ENCODE measurements at regions not wholly inside any gene's neighbourhood (a gene's known extent, or its start where the extent isn't known, plus 50 kb on each side); places are given as distances from the start of the nearest gene placed in this dataset.

- TF ChIP-seq, protein P1, sequence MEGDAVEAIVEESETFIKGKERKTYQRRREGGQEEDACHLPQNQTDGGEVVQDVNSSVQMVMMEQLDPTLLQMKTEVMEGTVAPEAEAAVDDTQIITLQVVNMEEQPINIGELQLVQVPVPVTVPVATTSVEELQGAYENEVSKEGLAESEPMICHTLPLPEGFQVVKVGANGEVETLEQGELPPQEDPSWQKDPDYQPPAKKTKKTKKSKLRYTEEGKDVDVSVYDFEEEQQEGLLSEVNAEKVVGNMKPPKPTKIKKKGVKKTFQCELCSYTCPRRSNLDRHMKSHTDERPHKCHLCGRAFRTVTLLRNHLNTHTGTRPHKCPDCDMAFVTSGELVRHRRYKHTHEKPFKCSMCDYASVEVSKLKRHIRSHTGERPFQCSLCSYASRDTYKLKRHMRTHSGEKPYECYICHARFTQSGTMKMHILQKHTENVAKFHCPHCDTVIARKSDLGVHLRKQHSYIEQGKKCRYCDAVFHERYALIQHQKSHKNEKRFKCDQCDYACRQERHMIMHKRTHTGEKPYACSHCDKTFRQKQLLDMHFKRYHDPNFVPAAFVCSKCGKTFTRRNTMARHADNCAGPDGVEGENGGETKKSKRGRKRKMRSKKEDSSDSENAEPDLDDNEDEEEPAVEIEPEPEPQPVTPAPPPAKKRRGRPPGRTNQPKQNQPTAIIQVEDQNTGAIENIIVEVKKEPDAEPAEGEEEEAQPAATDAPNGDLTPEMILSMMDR (IDR thresholded peaks at IDR 0.05 in 4 of 5, conservative IDR thresholded peaks at IDR 0.05 in 1 of 5), result no peak
- TF ChIP-seq POLR2A (IDR thresholded peaks at IDR 0.05), result no peak
Measured at GRCh38 chr6:128659878-128660622, 139.7 kb upstream of the PTPRK start.
